ENCODE measurements at regions not wholly inside any gene's neighbourhood (a gene's known extent, or its start where the extent isn't known, plus 50 kb on each side); places are given as distances from the start of the nearest gene placed in this dataset.
"Not testable (repeated sequence)": the region's sequence is repeated elsewhere in the genome, so short reads cannot be mapped to it uniquely, and the experiment has no call there.

GRCh38 chr6:74715355-74716085, 490.3 kb downstream of the COL12A1 start:
- peak; percentile 3 for DNase-seq (ENCODE audit: low read depth)

- DNase-seq (ENCODE audit: low read depth): peak; percentile 12
These were observed 491.9 kb downstream of the COL12A1 start for GRCh38 chr6:74713941-74714340.

- no peak for DNase-seq (ENCODE audit: low read depth)
These were observed 500.4 kb downstream of the COL12A1 start for GRCh38 chr6:74705451-74705850.

GRCh38 chr6:74704540-74704939, 501.3 kb downstream of the COL12A1 start:
- not testable (repeated sequence) for DNase-seq (ENCODE audit: low read depth)

- no peak for DNase-seq (ENCODE audit: low read depth)
These were observed 515.5 kb downstream of the COL12A1 start for GRCh38 chr6:74690365-74690764.

- no peak for DNase-seq (ENCODE audit: low read depth)
These were observed 516.3 kb downstream of the COL12A1 start for GRCh38 chr6:74689601-74690000.

- no peak for DNase-seq (ENCODE audit: low read depth)
These were observed 528.4 kb downstream of the COL12A1 start for GRCh38 chr6:74677463-74677862.

- DNase-seq (ENCODE audit: low read depth): no peak
These were observed 528.9 kb downstream of the COL12A1 start for GRCh38 chr6:74676906-74677305.

GRCh38 chr6:74674377-74674776, 531.5 kb downstream of the COL12A1 start:
- DNase-seq (ENCODE audit: low read depth): no peak

GRCh38 chr6:74671558-74672025, 534.3 kb downstream of the COL12A1 start:
- peak; percentile 15 for DNase-seq (ENCODE audit: low read depth)

GRCh38 chr6:74658391-74658790, 547.5 kb downstream of the COL12A1 start:
- DNase-seq (ENCODE audit: low read depth): no peak

GRCh38 chr6:74657931-74658330, 547.9 kb downstream of the COL12A1 start:
- no peak for DNase-seq (ENCODE audit: low read depth)

- DNase-seq (ENCODE audit: low read depth): no peak
These were observed 548.8 kb downstream of the COL12A1 start for GRCh38 chr6:74657011-74657410.

- DNase-seq (ENCODE audit: low read depth): no peak
These were observed 549.4 kb downstream of the COL12A1 start for GRCh38 chr6:74656453-74656852.

- DNase-seq (ENCODE audit: low read depth): no peak
These were observed 551.6 kb downstream of the COL12A1 start for GRCh38 chr6:74654296-74654695.

- no peak for DNase-seq (ENCODE audit: low read depth)
These were observed 553.7 kb downstream of the COL12A1 start for GRCh38 chr6:74651948-74652842.

GRCh38 chr6:74650668-74651067, 555.2 kb downstream of the COL12A1 start:
- no peak for DNase-seq (ENCODE audit: low read depth)

GRCh38 chr6:74646461-74646860, 559.4 kb downstream of the COL12A1 start:
- no peak for DNase-seq (ENCODE audit: low read depth)

GRCh38 chr6:74645108-74645849, 560.6 kb downstream of the COL12A1 start:
- no peak for DNase-seq (ENCODE audit: low read depth)

- DNase-seq (ENCODE audit: low read depth): no peak
These were observed 563.8 kb downstream of the COL12A1 start for GRCh38 chr6:74642101-74642500.

GRCh38 chr6:74638412-74638811, 567.4 kb downstream of the COL12A1 start:
- no peak for DNase-seq (ENCODE audit: low read depth)

- no peak for DNase-seq (ENCODE audit: low read depth)
These were observed 573.5 kb downstream of the COL12A1 start for GRCh38 chr6:74632196-74632875.
